MG63 (cell line): ENCODE measurements at regions not wholly inside any gene's neighbourhood (a gene's known extent, or its start where the extent isn't known, plus 50 kb on each side); places are given as distances from the start of the nearest gene placed in this dataset.

Source experiments
- DNase-seq: peaks from one replicate; pipeline ENCODE4 v3.0.0-alpha.2; 2020
- H3K27me3 ChIP-seq: fragments of 250-450 bp; sonication (Bioruptor Pico); 2 replicates; pipeline ENCODE4 v1.5.1; 2020; ENCODE audit warnings: mild to moderate bottlenecking, moderate library complexity
- H3K36me3 ChIP-seq: fragments of 250-450 bp; sonication (Bioruptor Pico); 2 replicates; pipeline ENCODE4 v1.5.1; 2020; ENCODE audit warnings: mild to moderate bottlenecking, moderate library complexity
- H3K4me3 ChIP-seq: fragments of 250-450 bp; sonication (Bioruptor Pico); 2 replicates; pipeline ENCODE4 v1.5.1; 2020; ENCODE audit warnings: mild to moderate bottlenecking, moderate library complexity
- H3K9me3 ChIP-seq: fragments of 250-450 bp; sonication (Bioruptor Pico); 2 replicates; pipeline ENCODE4 v1.5.1; 2020; ENCODE audit warnings: mild to moderate bottlenecking, moderate library complexity

DNA sequence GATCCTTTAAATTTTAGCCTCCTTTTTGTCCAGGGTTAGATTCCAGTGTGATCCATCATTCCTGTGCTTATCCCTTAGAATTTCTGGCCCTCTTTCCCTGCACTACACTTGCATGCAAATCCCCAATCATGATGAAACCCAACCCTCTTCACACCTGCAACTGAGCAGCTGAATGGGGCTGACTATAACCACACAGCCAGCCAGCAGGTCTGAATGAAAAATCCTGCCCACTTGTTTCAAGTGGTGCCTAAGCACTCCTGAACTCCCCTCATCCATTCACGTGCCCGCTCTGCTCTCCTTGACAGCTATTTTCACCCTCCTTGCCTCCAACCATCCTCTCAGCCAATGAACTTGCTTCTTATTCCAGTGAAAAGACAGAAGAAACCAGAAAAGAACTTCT, 80.5 kb upstream of the AFF3 start:
- Histone ChIP-seq H3K9me3 (no peaks in the 10 kb centered on the region), H3K27me3 (no peaks in the 10 kb centered on the region; the same call in 1 of the 2 replicates), H3K4me3 (no peak overlapping the region), H3K36me3 (no peaks in the 10 kb centered on the region)
- DNase-seq, result no peak

DNA sequence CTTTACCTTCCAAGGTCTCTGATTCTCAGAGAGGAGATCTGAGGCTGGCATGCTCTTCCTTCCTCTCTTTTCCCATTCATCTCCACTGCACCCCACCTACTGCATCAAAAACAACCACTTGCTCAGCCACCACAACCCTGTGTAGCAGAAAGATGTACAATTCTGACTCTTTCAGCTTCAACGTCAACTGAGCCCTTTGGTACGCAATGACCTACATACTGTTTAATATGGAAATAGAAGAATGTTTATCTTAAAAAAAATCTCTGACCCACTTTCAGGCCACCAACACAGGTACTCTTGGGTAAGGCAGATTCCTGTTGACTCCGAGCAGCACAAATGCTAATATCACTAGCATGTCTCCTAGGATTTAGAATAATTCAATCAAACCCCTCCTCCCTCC, 76.2 kb upstream of the AFF3 start:
- no peaks in the 10 kb centered on the region for H3K9me3 ChIP-seq
- H3K27me3 ChIP-seq, result no peaks in the 10 kb centered on the region
- H3K36me3 ChIP-seq, result no peaks in the 10 kb centered on the region
- no peak overlapping the region for H3K4me3 ChIP-seq
- no peak for DNase-seq

DNA sequence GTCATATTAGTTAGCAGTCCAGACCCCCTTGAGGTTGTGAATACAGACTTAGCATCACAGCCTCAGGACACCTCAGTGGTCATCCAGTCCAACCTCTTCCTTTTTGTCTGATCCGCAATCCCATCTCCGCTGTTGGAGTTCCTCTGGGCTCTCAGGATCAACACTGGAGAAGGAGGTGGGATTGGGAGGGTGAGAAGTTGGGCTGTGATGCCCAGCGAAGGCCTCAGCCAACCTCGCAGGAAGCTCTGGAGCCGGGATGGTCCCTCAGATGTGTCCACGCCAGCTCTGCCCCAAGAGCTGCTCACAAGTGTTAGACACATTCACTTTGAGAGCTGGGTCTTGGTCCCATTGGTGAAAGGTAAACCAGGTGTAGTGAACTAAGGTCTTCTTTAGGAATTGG, 74.9 kb upstream of the AFF3 start:
- Histone ChIP-seq H3K4me3 (no peak overlapping the region), H3K27me3 (no peaks in the 10 kb centered on the region), H3K36me3 (no peaks in the 10 kb centered on the region), H3K9me3 (no peaks in the 10 kb centered on the region)
- DNase-seq, result no peak

GRCh38 chr2:100216015-100216414, 73.6 kb upstream of the AFF3 start:
- no peaks in the 10 kb centered on the region for H3K36me3 ChIP-seq
- no peaks in the 10 kb centered on the region for H3K27me3 ChIP-seq
- no peaks in the 10 kb centered on the region for H3K9me3 ChIP-seq
- no peak for DNase-seq
- H3K4me3 ChIP-seq, result no peak overlapping the region

- Histone ChIP-seq H3K27me3 (no peaks in the 10 kb centered on the region), H3K9me3 (no peaks in the 10 kb centered on the region), H3K4me3 (no peak overlapping the region), H3K36me3 (no peaks in the 10 kb centered on the region)
- DNase-seq, result no peak
These were observed 73.0 kb upstream of the AFF3 start for GRCh38 chr2:100215371-100215770.

DNA sequence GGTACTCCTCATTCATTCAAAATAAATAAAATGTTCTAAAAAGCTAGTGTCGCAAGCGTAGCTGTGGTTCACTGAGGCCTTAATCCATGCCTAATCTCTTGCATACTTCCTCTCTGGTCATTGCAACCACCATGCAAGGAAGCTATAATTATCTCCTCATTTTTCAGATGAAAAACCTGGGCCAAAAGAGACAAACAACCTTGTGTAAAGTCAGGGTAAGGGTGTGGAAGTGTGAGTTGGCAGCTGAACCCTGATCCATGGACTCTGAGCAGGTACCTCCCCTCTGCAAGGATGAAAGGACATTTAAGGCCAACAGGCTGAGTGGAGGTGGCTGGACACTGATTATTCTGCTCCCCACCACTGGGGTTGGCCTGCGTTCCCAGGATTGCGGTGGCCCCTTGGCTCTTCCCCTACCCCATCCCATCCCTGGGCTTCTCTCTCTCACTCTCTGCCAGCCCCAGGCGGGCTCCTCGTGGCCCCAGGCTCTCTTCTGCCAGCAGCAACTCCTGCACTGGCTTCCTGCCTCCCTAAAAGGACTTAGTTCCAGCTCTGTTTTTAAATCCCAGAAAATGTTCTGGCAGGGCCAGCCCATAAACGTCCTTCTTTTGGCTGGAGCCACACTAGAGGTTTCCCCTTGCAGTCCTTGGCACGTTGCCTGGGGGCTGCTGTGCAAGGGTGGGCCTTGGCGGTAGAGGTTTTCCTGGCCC, 72.0 kb upstream of the AFF3 start:
- no peak overlapping the region for H3K4me3 ChIP-seq
- H3K27me3 ChIP-seq, result no peaks in the 10 kb centered on the region
- DNase-seq, result peak; percentile 79
- no peaks in the 10 kb centered on the region for H3K9me3 ChIP-seq
- H3K36me3 ChIP-seq, result no peaks in the 10 kb centered on the region

GRCh38 chr2:100213595-100213994, 71.2 kb upstream of the AFF3 start:
- Histone ChIP-seq H3K36me3 (no peaks in the 10 kb centered on the region), H3K4me3 (no peak overlapping the region), H3K9me3 (no peaks in the 10 kb centered on the region), H3K27me3 (no peaks in the 10 kb centered on the region)
- peak; percentile 76 for DNase-seq

- Histone ChIP-seq H3K27me3 (no peaks in the 10 kb centered on the region), H3K4me3 (no peak overlapping the region), H3K36me3 (no peaks in the 10 kb centered on the region), H3K9me3 (no peaks in the 10 kb centered on the region)
- DNase-seq, result no peak
These were observed 70.5 kb upstream of the AFF3 start for GRCh38 chr2:100212850-100213249.

DNA sequence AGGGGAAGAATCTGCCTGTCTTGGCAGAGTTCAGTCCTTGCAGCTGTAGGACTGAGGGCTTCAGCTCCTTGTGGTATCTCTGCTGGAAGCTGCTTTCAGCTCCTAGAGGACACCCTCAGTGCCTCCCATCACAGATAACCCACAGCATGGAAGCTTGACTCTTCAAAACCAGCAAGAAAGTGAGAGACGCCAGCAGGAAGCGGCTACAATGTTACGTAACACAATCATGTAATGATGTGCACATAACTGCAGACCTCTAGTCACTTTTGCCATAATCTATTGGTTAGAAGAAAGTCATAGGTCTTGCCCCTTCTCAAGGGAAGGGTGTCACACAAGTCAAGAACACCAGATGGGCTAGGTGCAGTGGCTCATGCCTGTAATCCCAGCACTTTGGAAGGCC, 69.1 kb upstream of the AFF3 start:
- no peaks in the 10 kb centered on the region for H3K9me3 ChIP-seq
- H3K36me3 ChIP-seq, result no peaks in the 10 kb centered on the region
- DNase-seq, result no peak
- no peaks in the 10 kb centered on the region for H3K27me3 ChIP-seq
- no peak overlapping the region for H3K4me3 ChIP-seq

- DNase-seq, result no peak
- Histone ChIP-seq H3K4me3 (no peak overlapping the region), H3K9me3 (no peaks in the 10 kb centered on the region), H3K27me3 (no peaks in the 10 kb centered on the region), H3K36me3 (no peaks in the 10 kb centered on the region)
These were observed 65.9 kb upstream of the AFF3 start for GRCh38 chr2:100208141-100208770.

DNA sequence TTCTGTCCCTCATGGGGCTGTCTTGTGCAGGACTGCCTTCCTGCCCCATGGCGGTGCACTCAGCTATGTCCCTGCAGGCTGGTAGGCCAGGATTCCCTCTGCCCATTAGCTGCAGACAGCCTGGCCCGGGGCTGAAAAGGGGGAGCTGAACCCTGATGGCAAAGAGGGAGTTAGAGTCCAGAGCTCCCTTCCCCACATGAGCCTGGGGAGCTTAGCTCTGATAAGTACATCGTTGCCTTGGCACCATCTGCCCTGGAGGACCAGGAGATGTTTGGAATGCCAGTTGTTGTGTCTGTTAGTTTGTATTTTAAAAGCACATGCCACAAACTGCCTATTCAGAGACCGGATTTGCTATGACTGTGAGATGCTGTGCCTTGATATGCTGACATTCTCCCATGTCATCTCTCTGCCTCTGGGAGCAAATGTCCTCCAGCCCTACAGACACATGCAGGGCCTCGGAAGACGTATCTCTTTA, 65.1 kb upstream of the AFF3 start:
- no peak for DNase-seq
- Histone ChIP-seq H3K36me3 (no peaks in the 10 kb centered on the region), H3K4me3 (no peak overlapping the region), H3K9me3 (no peaks in the 10 kb centered on the region), H3K27me3 (no peaks in the 10 kb centered on the region)

- Histone ChIP-seq H3K9me3 (no peaks in the 10 kb centered on the region), H3K27me3 (no peaks in the 10 kb centered on the region), H3K4me3 (no peak overlapping the region), H3K36me3 (no peaks in the 10 kb centered on the region)
- no peak for DNase-seq
These were observed 64.4 kb upstream of the AFF3 start for GRCh38 chr2:100206731-100207255.

- no peak overlapping the region for H3K4me3 ChIP-seq
- H3K27me3 ChIP-seq, result no peaks in the 10 kb centered on the region
- no peaks in the 10 kb centered on the region for H3K36me3 ChIP-seq
- no peak for DNase-seq
- no peaks in the 10 kb centered on the region for H3K9me3 ChIP-seq
These were observed 62.8 kb upstream of the AFF3 start for GRCh38 chr2:100205174-100205573.

GRCh38 chr2:100202567-100202966, 60.2 kb upstream of the AFF3 start:
- Histone ChIP-seq H3K27me3 (no peaks in the 10 kb centered on the region), H3K9me3 (no peaks in the 10 kb centered on the region), H3K36me3 (no peaks in the 10 kb centered on the region), H3K4me3 (no peak overlapping the region)
- no peak for DNase-seq

- DNase-seq, result no peak
These were observed 58.6 kb upstream of the AFF3 start for GRCh38 chr2:100200985-100201384.

DNA sequence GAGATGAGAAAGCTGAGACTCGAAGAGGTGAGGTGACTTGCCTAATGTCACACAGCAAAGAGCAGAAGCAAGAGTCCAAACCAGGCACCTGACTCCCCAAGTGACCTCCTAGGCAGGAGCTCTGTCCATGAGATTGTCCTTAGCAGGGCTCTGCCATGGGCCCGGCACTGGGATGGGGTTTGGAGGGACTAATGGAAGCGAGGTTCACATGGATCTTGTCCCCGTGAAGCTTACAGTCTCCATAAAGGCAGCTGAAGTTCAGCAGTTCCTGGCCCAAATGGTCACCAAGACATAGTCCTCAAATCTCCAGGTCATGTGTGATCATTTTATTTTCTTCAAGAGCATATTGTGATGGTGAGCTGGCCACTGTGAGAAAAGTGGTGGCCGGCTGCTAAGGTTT, 57.0 kb upstream of the AFF3 start:
- no peak for DNase-seq
- Histone ChIP-seq H3K27me3 (no peaks in the 10 kb centered on the region), H3K36me3 (no peaks in the 10 kb centered on the region), H3K4me3 (no peak overlapping the region), H3K9me3 (no peaks in the 10 kb centered on the region)

More at GRCh38 chr2:100200985-100201384, 58.6 kb upstream of the AFF3 start:
- no peak overlapping the region for H3K4me3 ChIP-seq
- H3K9me3 ChIP-seq, result no peaks in the 10 kb centered on the region
- H3K27me3 ChIP-seq, result no peaks in the 10 kb centered on the region
- no peaks in the 10 kb centered on the region for H3K36me3 ChIP-seq

- no peak for DNase-seq
- H3K36me3 ChIP-seq, result no peaks in the 10 kb centered on the region
- H3K9me3 ChIP-seq, result no peaks in the 10 kb centered on the region
These were observed 56.3 kb upstream of the AFF3 start for GRCh38 chr2:100198461-100199230.

More at GRCh38 chr2:100198461-100199230, 56.3 kb upstream of the AFF3 start:
- Histone ChIP-seq H3K27me3 (no peaks in the 10 kb centered on the region), H3K4me3 (no peak overlapping the region)
